Jurkat, Clone E6-1 (cell line): ENCODE measurements at regions not wholly inside any gene's neighbourhood (a gene's known extent, or its start where the extent isn't known, plus 50 kb on each side); places are given as distances from the start of the nearest gene placed in this dataset.

Experiments
- DNase-seq: peaks from one replicate; pipeline ENCODE4 v3.0.0-alpha.2; 2011; ENCODE audit warnings: low read depth, low spot score
- H3K4me3 ChIP-seq: 2 replicates; pipeline ENCODE4 v1.5.1; 2011; ENCODE audit warnings: mild to moderate bottlenecking, low read length, control low read depth, moderate library complexity

DNA sequence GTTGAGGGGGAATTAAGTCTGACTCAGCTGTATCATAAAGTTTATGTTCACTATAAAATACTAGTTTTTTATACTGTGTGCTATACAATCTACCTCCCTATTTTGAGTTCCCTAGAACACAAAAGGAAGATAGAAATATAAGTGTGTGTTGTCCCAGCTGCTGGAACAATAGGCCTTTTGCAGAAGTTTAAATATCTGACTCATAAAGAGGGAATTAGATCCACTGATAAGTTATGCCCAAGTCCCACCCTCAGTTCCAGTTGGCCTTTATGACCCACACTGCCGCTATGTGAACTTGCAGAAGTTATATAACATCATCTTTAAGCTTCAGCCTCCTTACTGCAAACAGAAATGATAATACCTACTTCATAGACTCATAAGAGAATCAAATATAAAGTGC is 88.5 kb upstream of the DAB2 start:
- H3K4me3 ChIP-seq = no peak overlapping the region
- DNase-seq = no peak

DNA sequence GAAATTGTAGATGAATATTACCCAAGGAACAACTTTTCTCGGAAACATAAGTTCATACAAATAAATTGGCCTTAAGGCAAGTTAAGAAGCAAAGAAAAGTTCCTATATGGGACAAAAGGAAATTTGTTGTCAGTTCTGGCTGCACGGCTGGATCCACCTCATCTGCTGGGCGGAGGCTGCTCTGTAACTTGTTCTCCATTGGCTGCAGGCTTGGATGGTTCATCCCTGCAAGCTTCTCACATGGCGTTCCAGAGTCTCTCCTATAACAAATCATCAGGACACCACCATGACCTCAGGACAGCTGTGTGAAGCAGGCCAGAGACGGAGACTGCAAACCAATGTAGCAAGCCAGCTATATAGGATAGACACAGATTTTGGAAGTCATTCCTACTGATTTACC is 81.4 kb upstream of the DAB2 start:
- H3K4me3 ChIP-seq = no peak overlapping the region
- DNase-seq = no peak

DNA sequence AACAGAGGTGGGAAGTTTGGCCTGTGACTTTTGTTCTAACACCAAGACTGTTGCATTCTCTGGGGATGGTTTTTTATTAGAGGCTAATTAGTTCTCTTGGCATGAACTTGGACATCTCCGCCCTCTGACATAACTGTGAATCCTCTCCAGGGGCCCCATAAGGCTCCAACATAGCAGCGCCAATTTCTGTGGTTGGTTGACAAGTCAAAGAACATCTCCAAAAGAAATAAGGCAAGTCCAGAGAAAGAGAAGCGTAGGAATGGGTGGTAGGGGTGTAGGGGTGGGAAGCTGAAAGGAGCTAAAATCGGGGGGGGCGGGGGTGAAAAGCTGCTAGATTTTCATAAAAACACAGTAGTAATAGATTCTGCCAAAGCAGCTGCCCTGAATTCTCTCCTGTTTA is 81.0 kb upstream of the DAB2 start:
- no peak for DNase-seq

DNA sequence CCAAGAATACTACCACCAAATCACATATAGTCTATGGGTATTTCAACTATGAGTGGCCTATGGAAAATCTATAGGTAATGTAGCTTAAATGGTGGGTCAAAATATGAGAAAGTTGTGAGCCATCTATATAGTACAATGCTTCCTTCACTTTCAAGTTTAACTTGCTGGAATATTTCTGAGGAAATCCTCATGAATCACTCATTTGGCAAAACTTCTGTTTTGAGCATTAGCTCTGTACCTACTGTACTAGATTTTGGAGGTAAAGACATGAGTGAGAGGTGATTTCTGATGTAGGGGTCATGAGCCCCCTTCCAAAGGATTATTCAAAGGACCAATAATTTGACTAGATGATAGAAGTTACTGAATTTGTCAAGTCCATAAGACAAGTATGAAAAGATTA is 80.6 kb upstream of the DAB2 start:
- H3K4me3 ChIP-seq = no peak overlapping the region
- DNase-seq = no peak

More for the DNA sequence above, 81.0 kb upstream of the DAB2 start:
- no peak overlapping the region for H3K4me3 ChIP-seq

DNA sequence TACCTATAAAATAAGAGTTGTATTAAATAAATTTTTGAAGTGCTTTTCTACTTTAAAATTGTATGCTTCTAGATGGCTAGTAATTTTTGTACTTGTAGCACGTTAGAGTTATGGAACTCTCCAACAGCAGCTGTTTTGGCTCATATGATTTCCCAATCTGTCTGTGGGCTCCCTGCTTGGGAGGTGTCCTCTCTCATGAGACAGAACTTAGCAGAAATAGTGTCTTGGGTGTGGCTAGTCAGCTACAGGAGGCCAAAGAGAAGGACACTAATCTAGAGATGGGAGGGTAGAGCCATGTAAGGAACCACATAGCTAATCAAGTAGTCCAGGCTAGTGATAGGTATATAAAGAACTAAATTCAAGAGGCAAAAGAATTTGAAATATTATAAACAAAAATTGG is 78.4 kb upstream of the DAB2 start:
- H3K4me3 ChIP-seq = no peak overlapping the region
- DNase-seq = no peak

DNA sequence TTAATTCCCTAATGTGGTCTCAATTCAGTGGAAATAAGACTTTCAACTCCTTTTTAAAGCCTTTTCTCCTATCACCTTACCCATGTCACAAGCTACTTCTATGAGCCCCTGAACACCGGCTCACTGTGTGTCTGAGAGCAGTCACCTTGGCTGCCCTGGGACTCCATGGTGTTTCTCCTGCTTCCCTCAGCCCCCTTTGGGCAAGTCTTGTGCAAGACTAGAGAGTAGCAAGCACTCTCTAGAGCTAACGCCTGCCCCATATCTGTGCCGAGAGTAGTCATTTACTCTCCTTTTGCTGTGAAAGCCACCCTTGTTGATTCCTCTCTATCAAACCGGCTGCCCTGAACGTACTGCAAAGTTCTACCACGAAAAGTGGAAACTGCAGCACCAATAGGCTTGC is 77.9 kb upstream of the DAB2 start:
- DNase-seq = no peak
- H3K4me3 ChIP-seq = no peak overlapping the region

DNA sequence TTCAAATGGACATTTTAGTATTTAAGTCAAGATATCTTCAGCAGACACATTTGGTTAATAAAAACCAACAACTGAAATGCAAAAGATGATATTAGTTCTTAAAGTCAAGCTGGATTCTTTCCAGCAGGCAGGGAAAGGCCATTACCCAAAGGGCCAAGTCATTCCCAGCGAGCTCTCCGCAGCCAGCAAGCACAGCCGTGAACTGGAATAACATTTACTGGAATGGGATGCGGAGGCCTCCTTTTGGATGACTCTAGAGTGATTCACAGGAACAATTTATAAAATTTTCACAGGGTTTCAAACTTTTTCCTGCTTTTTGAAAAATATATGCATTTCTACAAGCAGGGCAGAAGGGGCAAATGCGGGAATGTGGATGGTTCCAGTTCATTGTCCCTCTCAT is 76.6 kb upstream of the DAB2 start:
- no peak for DNase-seq
- no peak overlapping the region for H3K4me3 ChIP-seq

DNA sequence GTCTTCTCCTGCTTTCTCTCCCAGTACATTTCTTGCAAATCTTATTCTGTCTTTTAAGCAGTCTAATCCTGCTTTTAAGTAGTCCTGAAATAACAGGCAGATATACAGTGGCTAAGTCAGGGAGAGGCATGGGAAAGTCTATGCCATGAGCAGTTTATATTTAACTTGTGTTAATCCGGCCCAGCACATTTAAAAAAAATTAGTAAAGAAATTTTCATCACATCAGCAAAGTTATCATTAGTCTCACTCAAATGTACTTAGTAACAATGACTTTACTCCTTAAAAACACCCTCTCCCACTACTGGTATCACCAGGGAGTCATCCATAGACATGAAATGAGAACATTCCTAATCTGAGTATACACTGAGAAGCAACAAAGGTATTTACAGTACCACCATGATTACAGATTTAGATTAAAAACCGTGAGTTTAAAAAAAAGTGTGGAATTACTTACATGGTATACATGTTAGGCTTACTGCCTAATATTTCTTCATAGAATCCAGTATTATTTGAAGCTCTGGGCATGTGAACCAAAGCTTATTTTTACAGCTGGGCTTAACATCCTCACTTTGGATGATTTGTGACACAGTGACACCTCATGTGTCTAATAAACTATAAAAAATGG is 75.9 kb upstream of the DAB2 start:
- DNase-seq = no peak
- H3K4me3 ChIP-seq = no peak overlapping the region

DNA sequence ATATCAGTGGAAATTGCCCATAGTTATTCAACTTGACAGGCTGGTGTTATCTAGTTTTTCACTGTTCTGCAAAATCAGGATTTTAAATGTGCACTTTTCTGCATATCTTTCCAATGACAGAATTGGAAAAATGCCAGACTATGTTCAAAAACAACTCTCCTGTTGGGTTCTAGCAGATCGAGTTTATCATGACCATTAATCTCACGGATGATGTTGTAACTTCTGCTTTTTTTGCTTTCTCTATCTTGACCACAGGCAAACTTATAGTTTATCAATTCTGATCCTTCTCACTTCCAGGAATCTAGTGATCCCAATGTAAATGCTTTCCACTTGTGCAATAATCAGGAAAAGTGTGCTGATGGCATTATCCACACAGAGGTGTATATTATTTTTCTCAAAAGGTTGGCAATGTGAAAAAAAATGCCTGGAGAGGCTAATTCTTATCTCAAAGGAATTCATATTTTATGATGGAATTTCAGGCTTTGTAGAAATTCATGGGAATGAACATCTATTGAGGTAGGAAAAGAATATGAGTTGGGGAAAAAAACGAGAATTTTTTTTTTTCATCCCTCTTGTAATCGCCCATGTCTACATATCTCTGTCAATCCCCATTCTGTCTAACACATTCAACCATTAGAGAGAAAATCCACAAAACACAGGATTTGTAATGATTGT is 73.6 kb upstream of the DAB2 start:
- no peak for DNase-seq
- no peak overlapping the region for H3K4me3 ChIP-seq

DNA sequence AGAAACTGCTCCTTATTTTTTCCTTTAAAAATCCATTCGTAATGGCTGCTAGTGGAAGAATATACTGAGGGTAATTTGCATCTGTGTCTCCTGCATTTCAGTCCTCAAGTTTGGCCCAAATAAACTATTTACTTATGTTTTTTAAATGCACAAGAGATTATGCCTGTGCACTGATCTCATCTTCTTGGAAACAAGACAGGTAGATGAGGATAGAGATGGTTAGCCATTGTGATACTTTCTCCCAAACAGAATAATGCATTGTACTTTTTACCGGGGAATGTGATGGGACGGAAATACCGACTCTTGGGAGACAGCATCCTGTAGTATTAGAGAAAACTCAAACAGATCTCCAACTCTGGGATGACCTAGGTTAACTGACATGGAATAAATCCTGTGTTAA is 72.5 kb upstream of the DAB2 start:
- DNase-seq = no peak
- no peak overlapping the region for H3K4me3 ChIP-seq

DNA sequence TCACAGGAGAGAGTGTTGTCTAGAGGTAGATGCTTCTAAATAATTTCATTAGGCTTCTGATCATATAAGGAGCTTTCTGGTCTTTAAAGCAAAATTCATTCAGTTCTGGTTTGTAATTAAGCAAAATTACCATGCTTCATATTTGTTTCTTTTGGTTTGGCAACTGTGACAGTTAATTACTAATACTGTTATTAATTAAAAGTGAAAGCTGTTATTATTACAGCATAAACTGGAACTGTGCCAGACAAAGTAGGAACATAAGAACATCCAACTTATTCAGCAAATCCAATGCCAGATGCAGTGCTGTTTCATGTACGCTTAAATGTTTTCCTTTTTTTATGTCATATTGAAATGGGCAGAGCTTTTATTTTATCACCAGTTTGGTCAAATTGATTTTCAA is 70.4 kb upstream of the DAB2 start:
- DNase-seq = no peak
- no peak overlapping the region for H3K4me3 ChIP-seq

DNA sequence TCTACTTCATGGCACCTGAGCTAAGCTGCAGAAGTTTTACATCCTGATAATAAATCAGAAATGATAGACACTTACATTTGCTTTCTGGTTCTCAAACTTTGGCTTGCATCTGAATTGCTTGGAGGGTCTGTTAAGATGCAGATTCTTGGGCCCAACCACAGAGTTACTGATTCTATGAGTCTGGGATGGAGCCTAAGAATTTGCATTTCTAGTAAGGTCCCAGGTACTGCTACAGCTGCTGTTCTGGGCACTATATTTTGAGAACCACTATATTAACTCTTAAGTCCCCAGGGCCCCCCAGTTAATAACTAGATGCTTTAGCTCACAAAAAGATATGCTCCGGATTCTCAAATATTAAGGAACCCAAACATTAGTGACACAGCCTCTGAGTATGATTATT is 69.8 kb upstream of the DAB2 start:
- DNase-seq = no peak

DNA sequence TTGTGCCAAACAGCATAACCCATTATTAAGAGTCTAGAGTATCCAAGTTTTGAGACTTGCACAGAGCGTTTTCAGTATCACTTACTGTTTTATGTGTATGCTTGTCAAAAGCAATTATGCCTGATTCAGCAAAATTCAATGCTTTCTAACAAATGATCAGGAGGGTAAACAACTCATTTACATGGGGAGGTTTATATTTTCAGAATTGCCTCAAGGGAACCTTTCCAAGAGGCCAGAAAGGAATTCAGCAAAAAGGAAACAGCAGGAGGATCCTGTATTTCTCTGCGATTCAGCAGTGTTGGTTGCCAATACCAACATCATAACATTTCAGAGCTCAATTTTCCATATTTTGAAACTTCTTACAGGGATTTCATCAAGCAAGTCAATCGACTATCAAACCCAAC is 69.3 kb upstream of the DAB2 start:
- H3K4me3 ChIP-seq = no peak overlapping the region
- DNase-seq = no peak

More for the DNA sequence above, 69.8 kb upstream of the DAB2 start:
- no peak overlapping the region for H3K4me3 ChIP-seq

DNA sequence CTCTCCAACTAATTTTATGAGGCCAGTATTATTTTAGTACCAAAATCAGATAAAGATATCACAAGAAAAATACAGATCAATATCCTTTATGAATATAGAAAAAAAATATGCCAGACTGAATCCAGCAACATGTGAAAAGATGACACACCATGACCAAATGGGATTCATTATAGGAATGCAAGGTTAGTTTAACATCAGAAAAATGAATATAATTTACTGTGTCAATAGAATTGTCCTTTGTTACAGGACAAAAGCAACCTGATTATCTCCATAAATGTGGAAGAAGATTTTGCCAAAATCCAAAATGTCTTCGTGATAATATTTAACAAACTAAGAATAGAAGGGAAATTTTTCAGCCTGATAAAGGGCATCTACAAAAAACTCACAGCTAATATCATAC is 66.4 kb upstream of the DAB2 start:
- H3K4me3 ChIP-seq = no peak overlapping the region
- no peak for DNase-seq

DNA sequence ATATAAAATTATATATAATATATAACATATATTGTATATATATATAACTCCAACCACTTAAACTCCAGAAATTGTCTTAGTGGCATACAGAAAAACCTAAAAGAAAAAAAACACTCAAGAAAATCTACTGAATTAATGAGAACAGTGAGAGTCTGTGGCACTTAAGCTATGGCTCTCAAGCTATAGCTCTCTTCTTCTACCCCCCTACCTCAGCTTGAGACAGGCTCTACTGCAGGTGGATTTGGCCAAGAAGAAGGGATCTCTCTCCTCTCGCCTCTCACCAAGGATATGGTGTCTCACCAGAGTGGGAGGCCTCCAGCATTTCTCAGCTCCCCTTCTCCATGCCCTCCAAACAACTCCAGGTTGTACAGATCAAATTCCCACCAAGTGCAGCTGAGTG is 64.5 kb upstream of the DAB2 start:
- no peak for DNase-seq
- no peak overlapping the region for H3K4me3 ChIP-seq

DNA sequence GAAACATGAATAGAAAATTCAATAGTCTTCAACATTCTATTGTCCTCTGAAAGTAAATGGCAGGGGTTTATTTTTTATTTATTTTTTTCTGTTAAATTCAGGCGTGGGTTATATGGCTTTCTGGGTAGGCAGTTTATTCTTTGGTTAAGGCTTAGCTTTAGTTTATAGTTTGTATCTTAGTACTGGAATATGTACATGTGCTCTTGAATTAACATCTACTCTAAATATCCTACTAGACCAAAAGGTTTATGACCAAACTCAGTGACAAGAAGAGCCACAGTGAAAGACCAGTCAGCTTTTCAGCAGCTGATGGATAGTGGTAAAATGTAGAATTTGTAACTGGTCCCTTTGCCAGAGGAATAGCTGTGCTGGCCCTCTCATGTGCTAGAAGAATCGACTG is 62.0 kb upstream of the DAB2 start:
- no peak for DNase-seq
- H3K4me3 ChIP-seq = no peak overlapping the region

DNA sequence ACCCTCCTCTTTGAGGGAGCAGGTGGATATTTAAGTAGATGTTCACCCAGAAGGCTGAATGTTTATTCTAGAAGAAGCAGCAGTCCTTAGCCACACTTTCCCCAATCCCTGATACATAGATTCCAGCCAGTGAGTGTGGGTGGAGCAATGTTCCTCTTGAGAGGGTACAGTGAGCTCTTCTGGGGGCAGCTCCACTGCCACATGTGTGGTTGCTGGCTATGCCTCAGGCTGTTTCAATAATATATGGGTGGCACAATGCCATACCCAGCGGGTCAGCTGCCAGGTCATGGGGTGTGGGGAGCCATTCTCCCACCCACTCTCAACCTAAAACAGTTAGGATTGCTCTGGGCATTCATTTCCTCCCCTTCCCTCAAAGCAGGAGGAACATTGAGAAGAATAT is 61.6 kb upstream of the DAB2 start:
- no peak overlapping the region for H3K4me3 ChIP-seq

DNA sequence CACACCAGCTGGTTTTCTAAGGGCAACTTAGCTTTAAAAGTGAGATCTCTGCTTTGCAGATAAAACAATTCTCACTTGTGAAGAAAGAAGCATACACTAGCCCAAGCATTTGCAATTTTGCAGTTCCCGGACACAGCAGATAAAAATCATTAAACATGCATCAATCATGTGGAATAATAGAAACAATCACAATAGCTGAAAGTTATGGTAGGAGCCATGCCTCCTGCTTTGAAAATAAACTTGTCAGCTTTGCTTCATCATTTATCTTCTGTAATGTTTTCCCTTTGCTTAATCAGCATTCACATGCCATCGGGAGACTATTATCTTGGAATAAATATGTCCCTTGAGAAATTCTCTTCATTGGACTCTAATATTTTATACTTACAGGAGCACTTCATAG is 60.3 kb upstream of the DAB2 start:
- DNase-seq = no peak
- H3K4me3 ChIP-seq = no peak overlapping the region

More for the DNA sequence above, 61.6 kb upstream of the DAB2 start:
- DNase-seq = no peak

DNA sequence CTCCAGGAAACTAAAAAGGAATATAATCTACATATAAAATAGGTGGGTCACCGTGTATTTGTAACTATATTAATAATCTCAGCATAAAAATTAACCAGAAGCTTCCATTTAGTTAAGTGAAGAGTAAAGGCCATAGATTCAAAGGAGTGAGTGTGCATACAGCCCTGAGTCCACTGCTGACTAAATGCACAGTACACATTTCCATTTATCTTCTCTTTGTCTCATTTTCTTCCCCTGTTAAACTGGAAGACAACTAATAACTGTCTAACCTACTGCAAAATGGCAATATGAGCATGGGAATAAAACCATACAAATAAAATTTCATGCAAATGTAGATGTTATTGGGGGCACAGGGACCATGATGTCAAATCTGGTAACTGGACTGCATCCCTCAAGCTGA is 59.9 kb upstream of the DAB2 start:
- no peak overlapping the region for H3K4me3 ChIP-seq
- DNase-seq = no peak

DNA sequence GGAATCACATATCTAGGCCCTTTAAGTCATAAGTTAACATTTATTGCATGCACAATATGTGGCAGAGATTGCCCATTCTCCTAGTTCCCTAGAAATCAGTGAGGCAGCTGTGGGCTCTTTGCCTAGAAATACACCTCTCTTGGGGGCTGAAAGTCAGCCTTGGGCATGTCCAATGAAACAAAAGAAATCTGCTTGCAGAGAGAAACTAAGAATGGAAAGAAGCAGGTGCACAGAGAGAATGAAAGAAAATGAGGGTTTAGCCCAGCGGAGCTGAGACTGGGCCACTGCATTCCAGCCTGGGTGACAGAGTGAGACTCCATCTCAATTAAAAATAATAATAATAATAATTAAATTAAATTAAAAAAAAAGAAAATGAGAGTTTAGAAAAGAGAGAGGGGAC is 57.3 kb upstream of the DAB2 start:
- H3K4me3 ChIP-seq = no peak overlapping the region
- no peak for DNase-seq

DNA sequence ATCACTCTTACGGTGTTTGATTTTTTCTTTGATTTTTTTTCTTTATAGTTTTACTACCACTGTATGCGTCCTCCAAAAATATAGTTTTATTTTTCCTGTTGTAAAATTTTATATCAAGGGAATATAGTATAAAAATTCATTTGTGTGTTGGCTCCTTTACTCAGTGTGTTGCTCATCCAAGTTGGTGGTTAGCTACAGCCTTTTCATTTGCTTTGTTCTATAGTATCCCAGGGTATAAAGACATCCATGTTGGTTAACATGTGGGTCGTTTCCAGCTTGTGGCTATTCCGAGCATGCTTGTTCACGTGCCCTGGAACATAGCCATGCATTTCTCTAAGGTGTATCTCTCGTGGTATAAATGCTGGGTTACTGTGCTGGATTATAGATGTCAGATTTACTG is 54.8 kb upstream of the DAB2 start:
- no peak for DNase-seq
- H3K4me3 ChIP-seq = no peak overlapping the region
